Stimulated activated naive CD4-positive, alpha-beta T cell treated with Interleukin-2 at 50 U/mL for 16 hours (primary cell): ENCODE measurements at regions not wholly inside any gene's neighbourhood (a gene's known extent, or its start where the extent isn't known, plus 50 kb on each side); places are given as distances from the start of the nearest gene placed in this dataset.
"Not testable (repeated sequence)": the region's sequence is repeated elsewhere in the genome, so short reads cannot be mapped to it uniquely, and the experiment has no call there.

ENCODE experiments used
- DNase-seq: peaks from one replicate; lab custom pipeline; 2025; lab: John Stamatoyannopoulos, UW

DNA sequence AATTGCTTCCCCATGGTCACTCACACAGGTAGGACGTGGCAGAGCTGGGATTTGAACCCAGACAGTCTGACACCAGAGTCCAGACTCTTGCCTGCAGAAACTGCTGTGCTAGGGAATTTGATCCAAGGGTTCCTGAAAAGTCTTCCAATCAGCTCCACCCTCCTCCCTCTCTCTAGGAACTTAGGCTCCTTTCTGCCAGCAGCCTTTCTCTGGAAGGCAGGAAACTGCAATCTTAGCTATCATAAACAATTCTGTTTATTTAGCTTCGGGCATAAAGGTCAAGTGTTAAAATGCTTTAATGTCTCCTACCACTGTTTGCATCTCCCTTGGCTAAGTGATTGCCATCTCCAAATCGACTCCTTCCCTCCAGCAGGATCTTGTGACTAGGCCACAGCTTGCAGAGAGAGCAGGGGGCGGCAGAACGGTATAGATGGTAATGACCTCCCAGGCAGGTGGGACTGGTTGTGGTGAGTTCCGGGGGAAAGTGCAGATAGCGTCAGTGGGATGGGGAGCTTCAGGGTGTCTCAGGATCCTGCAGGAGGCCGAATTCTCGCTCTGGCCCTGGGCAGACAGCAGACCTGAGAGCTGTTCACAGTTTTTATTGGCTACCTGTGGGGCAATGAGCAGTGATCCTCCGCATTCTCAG lies 882.4 kb upstream of the EEF2KMT start:
- no peak for DNase-seq

DNA sequence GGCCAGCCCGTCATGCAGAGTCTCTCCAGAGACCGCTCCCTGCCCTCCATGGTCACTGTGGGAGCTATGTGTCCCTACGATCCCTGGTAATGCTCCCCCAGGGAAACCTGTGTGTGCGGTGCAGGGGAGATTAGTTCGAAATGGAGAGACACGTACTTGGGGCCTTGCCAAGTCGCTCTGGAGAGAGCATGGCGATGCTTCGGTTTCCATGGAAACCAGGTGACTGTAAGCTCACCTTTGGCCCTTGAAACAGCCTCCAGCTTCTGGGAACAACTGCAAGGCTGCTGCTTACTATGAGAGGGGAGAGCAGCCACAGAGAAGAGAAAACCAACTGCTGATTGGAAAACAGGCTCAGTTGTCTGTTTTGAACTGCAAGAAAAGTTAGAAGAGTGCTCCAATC lies 879.7 kb upstream of the EEF2KMT start:
- DNase-seq = no peak

DNA sequence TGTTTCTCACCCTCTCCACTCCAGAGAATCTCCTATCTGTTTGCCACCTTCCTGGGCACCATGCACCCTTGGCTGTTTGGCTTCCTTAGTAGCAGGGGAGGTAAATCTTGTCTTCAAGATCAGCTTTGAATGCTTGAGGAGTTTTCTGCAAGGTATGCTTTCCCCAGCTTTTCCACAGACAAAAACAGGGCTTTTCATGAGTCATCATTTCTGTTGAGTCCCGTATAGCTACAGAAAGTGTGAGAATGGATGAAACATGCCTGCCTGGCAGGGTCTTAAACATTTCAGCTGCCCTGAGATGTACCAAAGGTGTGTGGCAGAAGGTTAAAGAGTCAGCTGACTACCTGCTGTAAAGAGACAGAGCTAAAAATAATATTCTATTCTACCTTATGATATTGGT lies 875.2 kb upstream of the EEF2KMT start:
- no peak for DNase-seq

DNA sequence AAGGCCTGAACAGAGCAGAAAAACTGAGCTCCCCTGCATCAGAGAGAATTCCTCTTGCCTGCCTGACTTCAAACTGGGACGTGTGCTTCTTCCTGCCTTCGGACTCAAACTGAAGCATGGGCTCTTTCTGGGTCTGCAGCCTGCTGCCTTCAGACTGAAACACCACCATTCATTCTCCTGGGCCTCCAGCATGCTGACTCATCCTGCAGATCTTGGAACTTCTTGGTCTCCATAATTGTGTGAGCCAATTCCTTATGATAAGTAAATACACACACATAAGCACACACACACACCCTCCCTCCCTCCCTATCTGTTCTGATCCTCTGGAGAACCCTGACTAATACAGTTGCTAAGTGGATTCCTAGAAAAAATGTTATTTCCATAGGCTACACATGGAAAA lies 874.3 kb upstream of the EEF2KMT start:
- DNase-seq = no peak

DNA sequence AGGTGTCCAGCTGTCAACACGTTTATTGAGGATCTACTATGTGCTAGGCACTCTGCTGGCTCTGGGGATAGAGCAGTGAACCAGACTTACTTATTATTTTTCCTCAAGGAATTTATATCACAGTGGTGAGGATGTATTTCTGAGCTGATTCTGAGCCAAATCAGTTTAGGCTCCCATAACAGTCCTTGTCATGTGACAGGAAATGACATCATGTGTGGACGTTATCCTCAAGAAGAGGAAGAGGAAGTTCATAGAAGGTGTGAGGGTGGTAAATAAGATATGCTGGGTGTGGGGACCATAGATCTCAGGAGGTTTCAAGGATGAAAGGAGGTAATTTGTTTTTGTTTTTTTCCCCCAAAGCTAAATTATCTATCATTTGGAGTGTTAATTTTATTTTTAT lies 873.5 kb upstream of the EEF2KMT start:
- DNase-seq = no peak

DNA sequence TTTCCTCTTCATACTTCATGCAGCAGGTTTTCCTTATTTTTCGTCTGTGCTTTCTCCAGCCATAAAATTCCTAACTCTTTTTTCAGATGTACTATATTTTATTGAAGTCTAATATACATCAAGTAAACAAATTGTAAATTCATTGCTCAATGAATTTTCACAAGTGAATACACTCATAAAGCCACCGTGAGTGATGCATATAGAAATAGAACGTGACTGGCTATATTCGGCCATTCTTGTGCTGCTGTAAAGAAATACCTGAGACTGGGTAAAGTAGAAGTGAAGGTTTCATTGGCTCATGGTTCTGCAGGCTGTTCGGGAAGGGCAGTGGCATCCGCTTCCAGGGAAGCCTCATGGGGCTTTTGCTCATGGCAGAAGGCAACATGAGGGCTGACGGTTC lies 868.4 kb upstream of the EEF2KMT start:
- no peak for DNase-seq

DNA sequence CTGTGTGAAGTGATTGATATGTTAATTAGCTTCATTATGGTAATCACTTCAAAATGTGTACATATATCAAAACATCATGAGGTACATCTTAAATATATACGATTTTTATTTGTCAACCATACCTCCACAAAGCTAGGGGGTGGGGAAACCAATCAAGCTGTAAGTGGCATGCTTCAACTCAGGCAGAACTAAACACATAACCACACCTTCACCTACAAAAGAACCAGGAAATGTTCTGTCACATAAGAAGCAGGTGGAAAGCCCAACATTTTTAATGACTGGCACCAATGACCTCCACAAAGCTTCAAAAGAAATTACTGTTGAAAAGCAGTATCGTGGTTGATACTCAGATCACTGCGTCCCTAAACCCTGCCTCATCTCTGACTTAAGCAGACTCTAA lies 867.7 kb upstream of the EEF2KMT start:
- DNase-seq = no peak

DNA sequence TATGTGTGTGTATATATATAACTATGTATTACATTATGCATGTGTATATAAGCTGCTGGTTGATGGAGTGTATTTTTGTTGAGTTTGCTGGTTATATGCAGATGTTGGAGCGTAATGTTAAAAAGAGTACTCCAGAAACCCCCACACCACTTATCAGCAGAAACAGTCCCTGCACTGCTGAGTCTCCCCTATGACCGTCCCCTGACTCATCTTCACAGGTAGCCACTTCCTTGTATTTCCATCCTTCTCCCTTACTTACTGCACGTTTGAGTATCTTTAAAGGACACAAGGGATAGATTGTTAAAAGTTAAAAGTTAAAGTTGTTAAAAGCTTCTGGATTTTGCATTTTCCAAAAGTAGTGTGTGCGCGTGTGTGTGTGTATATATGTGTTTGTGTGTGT lies 853.9 kb upstream of the EEF2KMT start:
- no peak for DNase-seq

DNA sequence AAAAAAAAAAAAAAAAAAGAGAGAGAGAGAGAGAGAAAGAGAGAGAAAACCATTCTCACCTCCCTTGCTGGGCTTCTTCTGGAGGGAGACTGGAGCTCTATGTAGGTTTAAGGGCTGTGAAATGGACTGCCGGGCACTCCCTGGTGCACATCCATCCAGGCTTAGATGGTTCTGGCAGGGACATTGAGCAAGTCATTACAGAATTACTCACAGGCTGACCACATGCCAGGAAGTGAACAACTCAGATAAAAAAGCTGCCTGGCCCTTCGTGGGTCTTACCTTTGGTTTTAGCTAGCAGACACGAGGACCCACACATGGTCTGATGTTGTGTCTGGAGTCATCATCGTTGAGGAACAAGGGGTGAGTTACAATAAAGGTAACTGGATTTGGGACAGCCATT lies 847.4 kb upstream of the EEF2KMT start:
- no peak for DNase-seq

DNA sequence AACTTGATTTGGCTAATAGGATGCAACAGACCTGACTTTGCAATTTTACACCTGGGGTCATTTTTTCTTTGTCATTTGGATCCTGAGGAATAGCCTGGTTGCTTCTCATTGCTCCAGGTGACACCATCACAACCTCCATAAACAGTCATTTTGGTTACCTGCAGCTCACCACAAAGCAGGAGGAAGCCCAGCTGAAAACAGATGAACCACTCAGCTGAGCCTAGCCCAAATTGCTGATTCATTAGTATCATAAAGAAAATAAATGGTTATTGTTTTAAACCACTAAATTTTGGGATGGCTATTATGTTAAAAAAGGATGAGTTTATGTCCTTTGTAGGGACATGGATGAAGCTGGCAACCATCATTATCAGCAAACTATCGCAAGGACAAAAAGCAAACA lies 841.0 kb upstream of the EEF2KMT start:
- DNase-seq = no peak

DNA sequence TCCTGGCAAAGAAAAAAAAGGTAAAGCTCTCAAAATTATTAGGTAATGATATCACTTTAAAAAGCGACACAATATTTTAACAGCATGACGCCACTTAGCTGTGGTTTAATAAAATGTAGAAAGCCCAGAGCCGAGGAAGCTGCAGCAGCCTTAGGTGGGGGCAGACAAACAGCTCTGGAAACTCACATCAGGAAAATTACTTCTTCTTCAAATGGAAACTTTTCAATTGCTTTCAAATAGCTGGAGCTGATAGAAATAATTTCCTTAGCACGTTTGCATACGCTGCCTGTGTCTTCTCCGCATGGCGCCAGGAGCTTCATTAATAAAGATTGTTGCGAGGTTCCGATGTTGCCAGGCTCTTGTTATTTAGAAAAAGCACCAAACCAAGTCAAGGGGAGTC lies 835.3 kb upstream of the EEF2KMT start:
- DNase-seq = no peak

DNA sequence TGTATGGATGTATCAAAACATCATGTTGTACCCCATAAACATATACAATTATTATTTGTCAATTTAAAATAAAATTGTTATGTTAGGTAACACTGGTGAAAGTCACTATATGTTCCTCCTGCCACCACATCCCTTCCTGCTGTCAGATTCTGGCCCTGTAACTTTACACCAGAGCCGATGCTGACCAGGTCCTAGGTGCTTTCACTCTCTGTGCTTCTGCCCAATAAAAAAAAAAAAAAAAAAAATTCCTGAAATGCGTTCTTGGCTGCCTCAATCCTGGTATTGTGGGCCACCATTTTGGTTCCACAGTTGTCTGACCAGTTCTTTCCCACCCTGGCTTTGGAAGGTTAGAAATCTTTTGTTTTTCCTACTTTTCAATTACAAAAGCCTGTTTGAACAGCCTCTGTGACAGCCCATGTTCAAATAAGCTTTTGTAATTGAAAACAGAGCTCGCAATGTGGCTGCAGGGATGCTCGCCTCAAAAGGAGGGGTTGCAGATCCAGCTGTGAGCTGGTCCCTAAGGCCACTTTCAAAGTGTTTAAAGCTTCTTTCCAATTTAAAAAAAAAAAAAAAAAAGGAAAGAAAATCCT lies 831.0 kb upstream of the EEF2KMT start:
- DNase-seq = no peak

DNA sequence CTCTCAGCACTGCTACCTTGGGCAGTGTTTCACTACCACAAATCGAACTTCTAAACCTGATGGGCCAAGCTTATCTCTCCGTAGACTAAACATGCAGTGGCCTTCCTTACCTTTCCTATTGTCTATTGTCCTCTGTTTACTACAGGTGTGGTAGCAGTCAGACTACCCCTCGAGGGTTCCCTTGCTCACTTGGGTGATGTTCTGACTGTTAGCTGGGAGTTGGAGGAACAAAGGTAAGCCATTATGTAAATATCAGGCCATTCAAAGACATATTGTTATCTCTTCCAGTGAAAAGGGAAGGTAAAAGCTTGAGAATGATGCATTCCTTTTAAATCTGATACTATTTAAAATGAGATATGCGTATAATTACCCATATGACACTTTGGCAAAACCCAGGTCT lies 828.3 kb upstream of the EEF2KMT start:
- no peak for DNase-seq

DNA sequence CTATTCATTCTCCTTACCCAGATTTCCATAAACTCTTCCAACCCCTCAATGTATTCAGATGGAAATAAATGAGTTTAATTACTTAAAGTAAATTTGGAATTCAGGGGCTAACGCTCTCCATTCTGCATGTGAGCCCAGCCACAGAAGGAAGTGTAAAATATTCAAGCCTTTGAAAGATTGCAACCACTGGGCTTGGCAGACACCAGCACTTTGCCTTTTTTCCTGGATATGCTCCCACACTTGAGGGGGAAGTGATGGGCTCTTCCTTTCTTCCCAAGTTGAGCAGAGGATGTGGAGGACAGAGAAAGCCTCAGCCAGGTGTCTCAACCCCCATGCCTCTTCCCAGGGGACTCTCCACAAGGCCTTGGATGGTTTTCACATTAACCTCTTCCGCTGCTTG lies 825.1 kb upstream of the EEF2KMT start:
- no peak for DNase-seq

DNA sequence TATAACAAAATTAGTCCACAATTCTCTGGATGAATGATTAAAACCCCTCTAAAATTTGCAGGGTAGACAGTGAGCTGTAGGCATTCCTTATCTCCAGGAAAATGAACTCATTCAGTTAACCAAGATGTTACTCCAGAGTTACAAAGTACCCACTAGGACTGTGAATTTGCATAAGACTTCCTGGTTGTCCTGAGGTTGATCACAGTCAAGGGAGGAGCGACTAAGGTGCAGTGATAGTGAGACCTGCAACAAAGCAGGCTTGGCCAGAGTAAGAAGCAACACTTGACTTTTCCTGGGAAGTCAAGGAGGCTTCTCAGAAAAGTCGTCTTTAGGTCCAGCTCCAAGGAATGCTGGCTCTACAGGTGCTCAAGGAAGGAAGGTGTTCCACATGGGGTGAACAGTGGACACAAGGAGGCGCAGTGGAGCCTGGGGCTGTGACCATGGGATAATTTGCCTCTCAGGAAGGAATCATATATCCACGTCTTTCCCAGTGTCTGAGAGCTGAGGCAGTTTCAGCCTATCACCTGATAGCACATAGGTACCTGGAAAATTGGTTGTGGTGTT lies 821.1 kb upstream of the EEF2KMT start:
- no peak for DNase-seq

DNA sequence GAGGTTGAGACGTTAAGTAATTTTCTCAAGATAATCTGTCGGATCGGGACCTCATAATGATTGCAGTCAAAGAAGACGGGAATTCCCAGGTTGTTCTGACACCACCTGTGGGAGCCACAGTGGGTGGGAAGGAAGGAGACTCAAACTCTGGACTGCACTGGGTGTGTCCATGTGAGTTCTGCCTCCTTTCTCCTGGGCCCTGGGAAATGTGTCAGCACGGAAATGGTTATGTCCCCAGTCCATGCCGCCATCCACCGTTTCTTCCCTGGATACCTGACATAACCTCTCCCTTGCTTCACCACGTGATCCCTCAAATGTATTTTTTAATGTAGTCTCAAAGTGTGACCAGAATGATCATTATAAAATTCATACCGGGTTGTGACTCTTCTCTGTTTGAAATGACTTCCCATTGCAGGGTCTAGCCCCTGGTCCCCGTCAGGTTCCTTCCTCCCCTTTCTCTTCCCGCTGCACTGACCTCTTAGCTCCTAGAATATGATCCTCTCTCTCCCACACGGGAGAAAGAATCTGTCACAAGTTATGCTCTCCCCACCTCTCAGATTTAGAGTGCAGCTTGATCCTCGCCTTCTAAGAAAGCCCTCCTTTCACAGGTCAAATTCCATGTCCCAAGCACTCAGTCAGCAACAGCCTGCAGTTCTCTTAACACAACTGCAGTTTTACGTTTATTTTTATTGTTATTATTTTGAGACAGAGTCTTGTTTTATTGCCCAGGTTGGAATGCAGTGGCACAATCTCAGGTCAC lies 820.0 kb upstream of the EEF2KMT start:
- DNase-seq = no peak

DNA sequence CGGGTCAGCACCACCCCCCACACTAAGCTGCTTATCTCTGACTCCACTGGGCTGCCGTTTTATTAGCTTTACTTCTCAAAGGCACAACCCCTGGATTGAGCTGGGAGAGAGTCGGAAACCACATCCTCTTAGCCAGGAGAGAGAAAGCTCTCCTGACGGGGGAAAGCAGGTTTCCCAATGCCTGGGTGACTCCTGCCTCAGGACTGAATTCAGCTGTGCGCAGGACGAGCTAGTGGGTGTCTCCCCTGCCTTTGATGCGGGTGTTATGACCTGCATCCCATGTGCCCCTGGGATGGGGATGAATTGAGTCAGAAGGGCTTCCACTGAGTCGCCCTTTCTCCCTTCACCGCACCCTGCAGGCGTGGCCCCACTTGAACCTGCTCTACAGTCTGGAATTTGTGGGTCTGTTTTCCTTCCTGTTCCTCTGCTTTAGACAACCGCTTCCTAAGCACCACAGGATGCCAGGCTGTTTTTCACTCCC lies 819.2 kb upstream of the EEF2KMT start:
- no peak for DNase-seq

DNA sequence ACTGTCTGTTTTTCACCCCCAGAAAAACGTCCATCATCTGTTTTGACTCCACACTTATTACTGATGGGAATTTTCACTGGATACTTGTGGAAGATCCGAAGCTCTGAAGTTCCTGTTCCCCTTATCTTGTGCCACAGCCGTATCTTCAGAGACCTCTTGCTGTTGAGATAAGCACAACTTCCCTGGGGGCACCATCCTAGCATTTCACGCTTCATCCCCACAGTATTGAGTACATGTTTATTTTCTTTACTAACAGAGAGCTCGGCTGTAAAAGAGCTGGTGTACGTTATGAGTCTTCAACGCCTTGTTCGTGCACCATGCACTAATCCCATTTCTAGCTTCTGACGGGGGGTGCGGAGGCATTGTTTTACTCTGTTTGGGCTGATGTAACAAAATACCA lies 813.6 kb upstream of the EEF2KMT start:
- no peak for DNase-seq

DNA sequence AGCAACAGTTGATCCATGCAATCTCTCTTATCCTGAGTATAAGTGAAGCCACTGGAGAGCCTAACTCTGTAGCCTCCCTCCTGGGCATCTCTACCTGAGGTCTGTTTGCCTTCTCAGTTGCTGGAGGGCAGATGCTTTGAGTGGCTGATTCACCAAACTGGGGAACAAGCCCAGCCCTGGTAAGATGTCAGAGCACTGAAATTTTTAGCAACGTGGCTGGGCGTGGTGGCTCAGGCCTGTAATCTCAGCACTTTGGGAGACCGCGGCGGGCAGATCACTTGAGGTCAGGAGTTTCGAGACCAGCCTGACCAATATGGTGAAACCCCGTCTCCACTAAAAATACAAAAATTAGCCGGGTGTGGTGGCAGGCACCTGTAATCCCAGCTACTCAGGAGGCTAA lies 812.0 kb upstream of the EEF2KMT start:
- not testable (repeated sequence) for DNase-seq

DNA sequence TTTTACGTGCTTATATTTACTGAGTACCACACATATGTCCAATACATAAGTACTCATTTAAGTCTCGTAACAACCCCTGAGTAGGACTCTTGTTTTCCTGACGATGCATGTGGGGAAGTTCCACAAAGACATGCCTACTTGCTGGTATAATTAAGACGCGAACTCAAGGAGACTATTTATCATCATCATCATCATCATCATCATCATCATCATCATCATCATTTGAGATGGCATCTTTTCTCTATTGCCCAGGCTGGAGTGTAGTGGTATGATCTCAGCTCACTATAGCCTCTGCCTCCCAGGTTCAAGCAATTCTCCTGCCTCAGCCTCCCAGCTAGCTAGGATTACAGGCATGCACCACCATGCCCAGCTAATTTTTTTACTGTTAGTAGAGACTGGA lies 809.9 kb upstream of the EEF2KMT start:
- no peak for DNase-seq

DNA sequence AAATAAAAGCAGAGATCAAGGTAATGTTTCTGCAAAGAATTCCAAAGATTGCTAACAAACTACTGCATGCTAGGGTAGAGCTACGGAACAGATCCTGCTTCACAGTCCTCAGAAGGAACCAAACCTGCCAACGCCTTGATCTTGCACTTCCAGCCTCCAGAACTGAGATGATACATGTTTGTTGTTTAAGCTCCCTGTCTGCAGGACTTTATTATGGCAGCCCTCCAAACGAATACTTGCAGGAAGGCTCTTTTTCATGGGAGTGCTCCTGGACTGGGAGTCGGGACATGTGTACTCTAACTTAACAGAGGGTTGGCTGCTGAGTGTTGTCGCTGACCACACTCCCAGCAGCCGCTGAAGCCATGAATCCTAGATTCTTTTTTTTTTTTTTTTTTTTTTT lies 808.8 kb upstream of the EEF2KMT start:
- DNase-seq = no peak

DNA sequence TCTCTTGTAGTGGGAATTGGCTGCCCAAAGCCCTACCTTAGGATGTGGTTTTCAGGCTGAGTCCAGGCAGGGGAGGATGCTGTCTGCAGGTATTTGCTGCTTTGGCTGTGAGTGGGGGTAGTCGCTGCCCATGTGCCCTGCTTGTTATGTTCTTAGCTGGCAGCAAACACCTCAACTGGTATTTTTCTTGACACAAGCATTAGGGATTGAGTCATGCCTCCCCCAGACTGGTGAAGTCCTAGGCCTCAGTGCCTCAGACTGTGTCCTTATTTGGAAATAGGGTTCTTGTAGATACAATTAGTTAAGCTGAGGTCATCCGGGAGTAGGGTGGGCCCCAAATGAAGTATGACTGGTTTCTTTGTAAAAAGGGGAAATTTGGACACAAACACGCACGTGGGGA lies 808.3 kb upstream of the EEF2KMT start:
- DNase-seq = no peak

DNA sequence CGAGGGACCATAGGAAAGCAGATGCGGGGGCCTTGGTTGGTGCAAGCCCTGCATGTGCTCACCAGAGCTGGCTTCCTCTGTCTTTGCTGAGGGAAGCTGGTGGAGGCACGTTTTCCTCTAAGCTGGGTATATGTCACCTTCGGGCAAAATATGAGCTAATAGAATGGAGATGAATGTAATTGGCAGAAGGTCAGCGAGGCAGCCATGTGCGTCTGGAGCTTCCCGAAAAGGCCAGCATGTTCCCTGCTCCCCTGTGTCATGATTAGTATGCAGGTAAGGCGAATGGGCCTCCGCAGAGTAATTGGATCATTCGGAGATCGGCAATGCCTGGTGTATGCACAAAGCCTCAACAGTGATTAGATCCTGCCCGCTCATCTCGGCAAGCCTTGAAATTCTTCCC lies 806.2 kb upstream of the EEF2KMT start:
- DNase-seq = no peak
